GM19395 (cell line): ENCODE measurements at regions not wholly inside any gene's neighbourhood (a gene's known extent, or its start where the extent isn't known, plus 50 kb on each side); places are given as distances from the start of the nearest gene placed in this dataset.
"Not testable (repeated sequence)": the region's sequence is repeated elsewhere in the genome, so short reads cannot be mapped to it uniquely, and the experiment has no call there.

Source experiments
- ATAC-seq: cut with Tn5 transposase; IDR thresholded peaks from one replicate; pipeline ENCODE4 v1.9.1; 2021; ENCODE audit warnings: mild to moderate bottlenecking, moderate library complexity; ENCODE audit not compliant: unreplicated experiment

GRCh38 chr14:87260460-87260859 lies 732.5 kb downstream of the GALC start:
- no peak for ATAC-seq

GRCh38 chr14:87257421-87257820 lies 735.6 kb downstream of the GALC start:
- no peak for ATAC-seq

GRCh38 chr14:87255058-87255457 lies 737.9 kb downstream of the GALC start:
- no peak for ATAC-seq

- no peak for ATAC-seq
Measured at GRCh38 chr14:87254331-87254874, 738.6 kb downstream of the GALC start.

- ATAC-seq, result not testable (repeated sequence)
Measured at GRCh38 chr14:87253791-87254190, 739.2 kb downstream of the GALC start.

GRCh38 chr14:87252103-87252502 lies 740.9 kb downstream of the GALC start:
- no peak for ATAC-seq

GRCh38 chr14:87251011-87251410 lies 742.0 kb downstream of the GALC start:
- ATAC-seq, result no peak

- no peak for ATAC-seq
Measured at GRCh38 chr14:87241018-87241768, 751.8 kb downstream of the GALC start.

- not testable (repeated sequence) for ATAC-seq
Measured at GRCh38 chr14:87240319-87240718, 752.7 kb downstream of the GALC start.

- no peak for ATAC-seq
Measured at GRCh38 chr14:87233806-87234384, 759.1 kb downstream of the GALC start.

- no peak for ATAC-seq
Measured at GRCh38 chr14:87233266-87233665, 759.7 kb downstream of the GALC start.

GRCh38 chr14:87231336-87232026 lies 761.5 kb downstream of the GALC start:
- ATAC-seq, result no peak

GRCh38 chr14:87230726-87231125 lies 762.3 kb downstream of the GALC start:
- ATAC-seq, result no peak

GRCh38 chr14:87229131-87229530 lies 763.9 kb downstream of the GALC start:
- no peak for ATAC-seq

GRCh38 chr14:87217023-87217422 lies 776.0 kb downstream of the GALC start:
- ATAC-seq, result no peak

- no peak for ATAC-seq
Measured at GRCh38 chr14:87214558-87214957, 778.4 kb downstream of the GALC start.

GRCh38 chr14:87207756-87208155 lies 785.2 kb downstream of the GALC start:
- no peak for ATAC-seq

GRCh38 chr14:87205811-87206210 lies 787.2 kb downstream of the GALC start:
- no peak for ATAC-seq

GRCh38 chr14:87203346-87203745 lies 789.6 kb downstream of the GALC start:
- no peak for ATAC-seq

GRCh38 chr14:87199381-87199780 lies 793.6 kb downstream of the GALC start:
- no peak for ATAC-seq

- no peak for ATAC-seq
Measured at GRCh38 chr14:87196436-87196835, 796.5 kb downstream of the GALC start.

GRCh38 chr14:87187786-87188185 lies 805.2 kb downstream of the GALC start:
- no peak for ATAC-seq
